Parathyroid adenoma (tissue), 2 donors: ENCODE measurements at regions not wholly inside any gene's neighbourhood (a gene's known extent, or its start where the extent isn't known, plus 50 kb on each side); places are given as distances from the start of the nearest gene placed in this dataset.

Source experiments
- H2AFZ ChIP-seq: fragments of 300-600 bp; sonication (generic); one replicate; pipeline ENCODE4 v1.7.0; 2017; ENCODE audit warnings: antibody characterized with exemption, mild to moderate bottlenecking
- H3K27ac ChIP-seq: fragments of 300-600 bp; sonication (generic); one replicate; pipeline ENCODE4 v1.7.0; 2017
- H3K27me3 ChIP-seq: fragments of 300-600 bp; sonication (generic); one replicate; pipeline ENCODE4 v1.7.0; 2017; ENCODE audit warnings: low read length; ENCODE audit not compliant: control insufficient read depth, insufficient read depth
- H3K36me3 ChIP-seq: fragments of 300-600 bp; sonication (generic); one replicate; pipeline ENCODE4 v1.7.0; 2017; ENCODE audit warnings: low read length; ENCODE audit not compliant: control insufficient read depth, insufficient read depth
- H3K4me1 ChIP-seq: fragments of 300-600 bp; sonication (generic); one replicate; pipeline ENCODE4 v1.7.0; 2017; ENCODE audit warnings: control low read depth
- H3K4me2 ChIP-seq: fragments of 300-600 bp; sonication (generic); one replicate; pipeline ENCODE4 v1.7.0; 2017; ENCODE audit warnings: low read length
- H3K4me3 ChIP-seq: fragments of 300-600 bp; sonication (generic); one replicate; pipeline ENCODE4 v1.7.0; 2017; ENCODE audit warnings: low read depth, low read length
- H3K79me2 ChIP-seq: fragments of 300-600 bp; sonication (generic); one replicate; pipeline ENCODE4 v1.7.0; 2017; ENCODE audit warnings: control low read depth
- H3K9ac ChIP-seq: fragments of 300-600 bp; sonication (generic); one replicate; pipeline ENCODE4 v1.7.0; 2017; ENCODE audit warnings: mild to moderate bottlenecking
- H3K9me3 ChIP-seq: fragments of 300-600 bp; sonication (generic); one replicate; pipeline ENCODE4 v1.7.0; 2017; ENCODE audit warnings: low read length; ENCODE audit not compliant: control insufficient read depth
- TF ChIP-seq, protein P1 (sequence below): fragments of 300-600 bp; sonication (generic); IDR thresholded peaks from one replicate; pipeline ENCODE4 v1.7.0; 2017; ENCODE audit warnings: antibody characterized with exemption, mild to moderate bottlenecking
- donor health status: primary hyperparathyroidism.

DNA sequence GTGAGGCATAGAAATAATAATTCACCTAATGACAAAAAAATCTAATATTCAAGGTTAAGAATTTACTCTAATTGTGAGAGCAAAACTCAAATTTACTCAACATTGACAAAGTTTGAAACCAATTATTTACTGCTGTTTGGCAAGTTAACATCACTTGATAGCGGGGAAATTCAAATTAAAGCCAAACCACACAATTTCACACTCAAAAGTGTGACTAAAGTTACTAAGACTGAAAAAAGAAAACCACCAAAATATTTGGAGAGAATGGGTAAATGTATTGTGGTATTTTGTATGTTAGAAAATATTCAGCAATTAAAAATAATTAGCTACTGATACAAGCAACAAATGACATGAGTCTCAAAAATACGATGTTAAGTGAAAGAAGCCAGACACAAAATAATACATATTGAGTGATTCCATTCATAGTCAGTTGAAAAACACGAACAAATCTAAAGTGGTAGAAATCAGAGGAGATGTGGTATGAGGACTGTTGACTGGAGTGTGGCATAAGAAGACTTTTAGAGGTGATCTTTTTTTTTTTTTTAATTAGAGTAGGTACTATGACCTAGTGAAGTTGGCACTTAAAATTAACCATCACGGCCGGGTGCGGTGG is 541.4 kb upstream of the ATXN8OS start:
- Histone ChIP-seq H2AFZ (no peak overlapping the region), H3K4me1 (no peaks in the 10 kb centered on the region), H3K79me2 (no peaks in the 10 kb centered on the region), H3K9ac (no peak overlapping the region), H3K9me3 (no peaks in the 10 kb centered on the region), H3K4me2 (no peak overlapping the region), H3K27ac (no peak overlapping the region), H3K4me3 (no peak overlapping the region), H3K36me3 (no peaks in the 10 kb centered on the region), H3K27me3 (no peaks in the 10 kb centered on the region)
- TF ChIP-seq, protein P1, sequence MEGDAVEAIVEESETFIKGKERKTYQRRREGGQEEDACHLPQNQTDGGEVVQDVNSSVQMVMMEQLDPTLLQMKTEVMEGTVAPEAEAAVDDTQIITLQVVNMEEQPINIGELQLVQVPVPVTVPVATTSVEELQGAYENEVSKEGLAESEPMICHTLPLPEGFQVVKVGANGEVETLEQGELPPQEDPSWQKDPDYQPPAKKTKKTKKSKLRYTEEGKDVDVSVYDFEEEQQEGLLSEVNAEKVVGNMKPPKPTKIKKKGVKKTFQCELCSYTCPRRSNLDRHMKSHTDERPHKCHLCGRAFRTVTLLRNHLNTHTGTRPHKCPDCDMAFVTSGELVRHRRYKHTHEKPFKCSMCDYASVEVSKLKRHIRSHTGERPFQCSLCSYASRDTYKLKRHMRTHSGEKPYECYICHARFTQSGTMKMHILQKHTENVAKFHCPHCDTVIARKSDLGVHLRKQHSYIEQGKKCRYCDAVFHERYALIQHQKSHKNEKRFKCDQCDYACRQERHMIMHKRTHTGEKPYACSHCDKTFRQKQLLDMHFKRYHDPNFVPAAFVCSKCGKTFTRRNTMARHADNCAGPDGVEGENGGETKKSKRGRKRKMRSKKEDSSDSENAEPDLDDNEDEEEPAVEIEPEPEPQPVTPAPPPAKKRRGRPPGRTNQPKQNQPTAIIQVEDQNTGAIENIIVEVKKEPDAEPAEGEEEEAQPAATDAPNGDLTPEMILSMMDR, result no peak

DNA sequence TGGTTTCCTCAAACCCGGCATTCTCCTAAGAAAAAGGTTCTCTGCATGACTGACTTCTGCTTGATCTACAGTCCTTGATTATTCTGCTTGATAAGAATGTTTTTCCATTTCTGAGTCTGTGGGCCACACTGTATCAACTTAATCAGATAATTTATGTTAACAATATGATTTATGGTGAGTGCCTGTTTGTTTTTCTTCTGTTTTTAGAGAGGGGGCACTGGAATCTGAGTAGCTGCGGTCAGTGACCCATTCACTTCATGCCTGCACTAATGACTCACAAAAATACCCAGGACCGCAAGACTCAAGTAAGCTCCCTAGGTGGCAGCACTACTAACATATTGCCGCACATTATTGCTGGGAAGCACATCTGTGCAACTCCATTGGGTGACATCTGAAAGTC is 542.3 kb upstream of the ATXN8OS start:
- H3K79me2 ChIP-seq, result no peaks in the 10 kb centered on the region
- no peaks in the 10 kb centered on the region for H3K27me3 ChIP-seq
- no peak overlapping the region for H3K4me2 ChIP-seq
- no peak overlapping the region for H3K9ac ChIP-seq
- no peaks in the 10 kb centered on the region for H3K4me1 ChIP-seq
- H3K9me3 ChIP-seq, result no peaks in the 10 kb centered on the region
- no peaks in the 10 kb centered on the region for H3K36me3 ChIP-seq
- TF ChIP-seq, protein P1, result no peak
- no peak overlapping the region for H3K4me3 ChIP-seq
- no peak overlapping the region for H2AFZ ChIP-seq
- no peak overlapping the region for H3K27ac ChIP-seq

DNA sequence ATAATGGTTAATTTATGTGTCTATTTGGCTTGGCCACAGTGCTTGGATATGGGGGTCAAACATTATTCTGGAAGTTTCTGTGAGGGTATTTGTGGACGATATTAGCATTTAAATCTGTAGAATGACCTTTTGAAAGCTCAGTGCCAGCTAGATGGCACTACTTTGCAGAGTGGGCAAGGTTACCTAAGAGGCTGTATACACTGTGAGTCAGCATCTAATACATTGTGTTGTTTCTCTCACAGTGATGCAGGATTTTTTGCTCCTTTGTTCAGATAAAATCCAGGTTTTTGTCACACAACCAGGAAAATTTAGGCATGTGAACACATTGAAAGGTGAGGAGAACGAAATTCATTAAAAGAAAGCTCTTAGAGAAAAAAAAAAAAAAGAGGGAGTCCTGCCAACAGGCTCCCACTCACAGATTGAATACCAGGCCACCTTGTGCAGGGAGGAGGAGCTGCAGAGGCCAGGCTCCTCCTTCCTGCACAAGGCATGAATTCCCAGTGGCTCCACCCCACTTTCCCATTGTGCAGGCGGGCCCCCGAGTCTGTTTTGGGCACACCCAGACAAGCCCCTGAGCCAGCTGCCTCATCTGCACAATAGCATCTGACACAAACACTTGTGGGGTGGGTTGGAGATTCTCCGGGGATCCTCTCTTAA is 551.0 kb upstream of the ATXN8OS start:
- H3K4me1 ChIP-seq, result no peaks in the 10 kb centered on the region
- H3K27me3 ChIP-seq, result no peaks in the 10 kb centered on the region
- H3K79me2 ChIP-seq, result no peaks in the 10 kb centered on the region
- no peak overlapping the region for H3K4me2 ChIP-seq
- H3K36me3 ChIP-seq, result no peaks in the 10 kb centered on the region
- H3K9ac ChIP-seq, result no peak overlapping the region
- H3K9me3 ChIP-seq, result no peaks in the 10 kb centered on the region
- H2AFZ ChIP-seq, result no peak overlapping the region
- TF ChIP-seq, protein P1, result no peak
- no peak overlapping the region for H3K27ac ChIP-seq
- H3K4me3 ChIP-seq, result no peak overlapping the region

DNA sequence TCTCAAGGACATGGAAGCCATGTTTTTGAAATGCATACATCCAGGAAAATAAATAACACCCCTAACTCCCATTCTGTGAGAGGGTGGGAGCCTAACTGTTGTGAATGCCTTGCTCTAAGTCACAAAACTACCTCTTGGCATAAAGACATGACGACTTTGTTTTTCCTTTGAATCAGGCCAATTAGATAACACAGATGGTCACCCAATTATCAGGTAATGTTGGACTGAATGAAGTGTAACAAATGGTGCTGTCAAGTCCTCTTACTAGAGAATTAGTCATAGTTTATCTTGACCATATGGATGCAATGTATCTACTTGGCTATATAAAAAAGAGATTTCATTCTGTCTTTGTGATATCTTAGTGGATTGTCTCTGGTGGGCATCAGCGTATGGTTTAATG is 553.6 kb upstream of the ATXN8OS start:
- no peaks in the 10 kb centered on the region for H3K4me1 ChIP-seq
- no peaks in the 10 kb centered on the region for H3K9me3 ChIP-seq
- no peaks in the 10 kb centered on the region for H3K79me2 ChIP-seq
- no peaks in the 10 kb centered on the region for H3K36me3 ChIP-seq
- no peaks in the 10 kb centered on the region for H3K27me3 ChIP-seq
- H2AFZ ChIP-seq, result no peak overlapping the region
- no peak overlapping the region for H3K4me3 ChIP-seq
- H3K27ac ChIP-seq, result no peak overlapping the region
- H3K4me2 ChIP-seq, result no peak overlapping the region
- TF ChIP-seq, protein P1, result no peak
- no peak overlapping the region for H3K9ac ChIP-seq

DNA sequence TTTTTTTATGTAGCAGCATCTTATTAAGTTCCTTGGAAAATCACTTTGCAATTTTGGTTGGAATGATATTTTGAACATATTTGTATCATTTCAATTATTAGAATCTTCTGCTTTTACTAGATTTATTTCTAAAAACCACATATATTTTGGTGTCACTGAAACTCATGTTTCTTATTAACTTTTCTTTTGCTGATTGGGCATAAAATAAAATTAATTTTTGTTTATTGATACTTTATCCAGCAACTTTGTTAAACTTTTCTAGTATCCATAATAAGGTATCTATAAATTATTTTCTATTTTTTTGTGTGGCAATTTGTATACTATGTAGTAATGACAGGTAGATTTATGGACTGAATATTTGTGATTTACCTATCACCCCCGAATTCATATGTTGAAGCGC is 556.4 kb upstream of the ATXN8OS start:
- Histone ChIP-seq H3K36me3 (no peaks in the 10 kb centered on the region), H3K9me3 (no peaks in the 10 kb centered on the region), H3K9ac (no peak overlapping the region), H3K4me1 (no peaks in the 10 kb centered on the region), H2AFZ (no peak overlapping the region), H3K79me2 (no peaks in the 10 kb centered on the region), H3K27ac (no peak overlapping the region), H3K27me3 (no peaks in the 10 kb centered on the region), H3K4me3 (no peak overlapping the region), H3K4me2 (no peak overlapping the region)
- TF ChIP-seq, protein P1, result no peak
